ENCODE measurements at regions not wholly inside any gene's neighbourhood (a gene's known extent, or its start where the extent isn't known, plus 50 kb on each side); places are given as distances from the start of the nearest gene placed in this dataset.

DNA sequence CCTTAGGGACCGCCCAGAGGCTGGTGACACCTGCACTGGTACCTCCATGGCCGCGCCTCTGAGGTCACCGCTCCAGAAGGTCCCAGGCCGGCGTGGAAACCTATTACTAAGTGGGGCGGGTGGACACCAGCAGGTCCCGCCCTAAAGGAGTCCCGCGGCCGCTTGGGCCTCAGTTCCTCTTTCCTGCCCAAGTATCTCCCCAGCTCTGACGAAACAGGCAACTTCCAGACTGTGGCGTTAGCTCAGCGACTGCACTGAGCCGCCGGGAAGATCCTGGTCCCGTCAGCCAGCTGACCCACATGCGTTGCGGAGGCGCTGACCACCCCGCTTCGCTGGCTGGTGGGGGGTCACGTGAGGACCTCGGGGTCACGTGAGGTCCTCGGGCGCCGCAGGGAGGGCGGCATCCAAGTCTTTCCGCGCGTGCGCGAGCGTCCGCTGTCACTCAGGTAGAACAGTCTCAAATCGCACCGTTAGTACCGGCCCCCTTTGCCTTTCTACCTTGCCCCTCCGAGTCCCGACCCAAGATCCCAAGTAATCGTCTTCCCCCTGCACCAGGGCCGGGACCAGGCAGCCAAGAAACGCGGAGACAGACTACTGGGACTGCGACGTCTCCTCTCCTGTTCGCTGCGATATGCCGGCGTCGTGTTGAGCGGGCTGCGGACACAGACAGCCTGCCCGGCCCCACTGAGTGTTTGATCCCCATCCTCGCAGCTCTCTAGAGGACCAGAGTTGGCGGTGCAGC lies 53.7 kb upstream of the KDM4C start (continued):
- TF ChIP-seq, protein P1, sequence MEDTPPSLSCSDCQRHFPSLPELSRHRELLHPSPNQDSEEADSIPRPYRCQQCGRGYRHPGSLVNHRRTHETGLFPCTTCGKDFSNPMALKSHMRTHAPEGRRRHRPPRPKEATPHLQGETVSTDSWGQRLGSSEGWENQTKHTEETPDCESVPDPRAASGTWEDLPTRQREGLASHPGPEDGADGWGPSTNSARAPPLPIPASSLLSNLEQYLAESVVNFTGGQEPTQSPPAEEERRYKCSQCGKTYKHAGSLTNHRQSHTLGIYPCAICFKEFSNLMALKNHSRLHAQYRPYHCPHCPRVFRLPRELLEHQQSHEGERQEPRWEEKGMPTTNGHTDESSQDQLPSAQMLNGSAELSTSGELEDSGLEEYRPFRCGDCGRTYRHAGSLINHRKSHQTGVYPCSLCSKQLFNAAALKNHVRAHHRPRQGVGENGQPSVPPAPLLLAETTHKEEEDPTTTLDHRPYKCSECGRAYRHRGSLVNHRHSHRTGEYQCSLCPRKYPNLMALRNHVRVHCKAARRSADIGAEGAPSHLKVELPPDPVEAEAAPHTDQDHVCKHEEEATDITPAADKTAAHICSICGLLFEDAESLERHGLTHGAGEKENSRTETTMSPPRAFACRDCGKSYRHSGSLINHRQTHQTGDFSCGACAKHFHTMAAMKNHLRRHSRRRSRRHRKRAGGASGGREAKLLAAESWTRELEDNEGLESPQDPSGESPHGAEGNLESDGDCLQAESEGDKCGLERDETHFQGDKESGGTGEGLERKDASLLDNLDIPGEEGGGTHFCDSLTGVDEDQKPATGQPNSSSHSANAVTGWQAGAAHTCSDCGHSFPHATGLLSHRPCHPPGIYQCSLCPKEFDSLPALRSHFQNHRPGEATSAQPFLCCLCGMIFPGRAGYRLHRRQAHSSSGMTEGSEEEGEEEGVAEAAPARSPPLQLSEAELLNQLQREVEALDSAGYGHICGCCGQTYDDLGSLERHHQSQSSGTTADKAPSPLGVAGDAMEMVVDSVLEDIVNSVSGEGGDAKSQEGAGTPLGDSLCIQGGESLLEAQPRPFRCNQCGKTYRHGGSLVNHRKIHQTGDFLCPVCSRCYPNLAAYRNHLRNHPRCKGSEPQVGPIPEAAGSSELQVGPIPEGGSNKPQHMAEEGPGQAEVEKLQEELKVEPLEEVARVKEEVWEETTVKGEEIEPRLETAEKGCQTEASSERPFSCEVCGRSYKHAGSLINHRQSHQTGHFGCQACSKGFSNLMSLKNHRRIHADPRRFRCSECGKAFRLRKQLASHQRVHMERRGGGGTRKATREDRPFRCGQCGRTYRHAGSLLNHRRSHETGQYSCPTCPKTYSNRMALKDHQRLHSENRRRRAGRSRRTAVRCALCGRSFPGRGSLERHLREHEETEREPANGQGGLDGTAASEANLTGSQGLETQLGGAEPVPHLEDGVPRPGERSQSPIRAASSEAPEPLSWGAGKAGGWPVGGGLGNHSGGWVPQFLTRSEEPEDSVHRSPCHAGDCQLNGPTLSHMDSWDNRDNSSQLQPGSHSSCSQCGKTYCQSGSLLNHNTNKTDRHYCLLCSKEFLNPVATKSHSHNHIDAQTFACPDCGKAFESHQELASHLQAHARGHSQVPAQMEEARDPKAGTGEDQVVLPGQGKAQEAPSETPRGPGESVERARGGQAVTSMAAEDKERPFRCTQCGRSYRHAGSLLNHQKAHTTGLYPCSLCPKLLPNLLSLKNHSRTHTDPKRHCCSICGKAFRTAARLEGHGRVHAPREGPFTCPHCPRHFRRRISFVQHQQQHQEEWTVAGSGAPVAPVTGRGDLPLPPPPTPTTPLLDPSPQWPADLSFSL (CRISPR knock-in tag; IDR thresholded peaks at IDR 0.05): no peak
- TF ChIP-seq ZBTB38 (CRISPR knock-in tag; IDR thresholded peaks at IDR 0.05) (no peak; the same call in 1 of the 2 replicates), RAD51 (IDR thresholded peaks at IDR 0.05; ENCODE audit: borderline replicate concordance) (peak; percentile 96), ZNF282 (IDR thresholded peaks at IDR 0.05; ENCODE audit: partially characterized antibody) (no peak), PHF8 (CRISPR knock-in tag; IDR thresholded peaks at IDR 0.05) (peak; percentile 75), RAD21 (CRISPR knock-in tag; IDR thresholded peaks at IDR 0.05) (no peak), MEF2D (CRISPR knock-in tag; IDR thresholded peaks at IDR 0.05) (peak; percentile 75), JARID2 (CRISPR knock-in tag; IDR thresholded peaks at IDR 0.05; ENCODE audit: insufficient replicate concordance) (no peak), ATF7 (IDR thresholded peaks at IDR 0.05) (no peak), ATF7 (CRISPR knock-in tag; IDR thresholded peaks at IDR 0.05) (no peak)
- TF ChIP-seq, protein P2, sequence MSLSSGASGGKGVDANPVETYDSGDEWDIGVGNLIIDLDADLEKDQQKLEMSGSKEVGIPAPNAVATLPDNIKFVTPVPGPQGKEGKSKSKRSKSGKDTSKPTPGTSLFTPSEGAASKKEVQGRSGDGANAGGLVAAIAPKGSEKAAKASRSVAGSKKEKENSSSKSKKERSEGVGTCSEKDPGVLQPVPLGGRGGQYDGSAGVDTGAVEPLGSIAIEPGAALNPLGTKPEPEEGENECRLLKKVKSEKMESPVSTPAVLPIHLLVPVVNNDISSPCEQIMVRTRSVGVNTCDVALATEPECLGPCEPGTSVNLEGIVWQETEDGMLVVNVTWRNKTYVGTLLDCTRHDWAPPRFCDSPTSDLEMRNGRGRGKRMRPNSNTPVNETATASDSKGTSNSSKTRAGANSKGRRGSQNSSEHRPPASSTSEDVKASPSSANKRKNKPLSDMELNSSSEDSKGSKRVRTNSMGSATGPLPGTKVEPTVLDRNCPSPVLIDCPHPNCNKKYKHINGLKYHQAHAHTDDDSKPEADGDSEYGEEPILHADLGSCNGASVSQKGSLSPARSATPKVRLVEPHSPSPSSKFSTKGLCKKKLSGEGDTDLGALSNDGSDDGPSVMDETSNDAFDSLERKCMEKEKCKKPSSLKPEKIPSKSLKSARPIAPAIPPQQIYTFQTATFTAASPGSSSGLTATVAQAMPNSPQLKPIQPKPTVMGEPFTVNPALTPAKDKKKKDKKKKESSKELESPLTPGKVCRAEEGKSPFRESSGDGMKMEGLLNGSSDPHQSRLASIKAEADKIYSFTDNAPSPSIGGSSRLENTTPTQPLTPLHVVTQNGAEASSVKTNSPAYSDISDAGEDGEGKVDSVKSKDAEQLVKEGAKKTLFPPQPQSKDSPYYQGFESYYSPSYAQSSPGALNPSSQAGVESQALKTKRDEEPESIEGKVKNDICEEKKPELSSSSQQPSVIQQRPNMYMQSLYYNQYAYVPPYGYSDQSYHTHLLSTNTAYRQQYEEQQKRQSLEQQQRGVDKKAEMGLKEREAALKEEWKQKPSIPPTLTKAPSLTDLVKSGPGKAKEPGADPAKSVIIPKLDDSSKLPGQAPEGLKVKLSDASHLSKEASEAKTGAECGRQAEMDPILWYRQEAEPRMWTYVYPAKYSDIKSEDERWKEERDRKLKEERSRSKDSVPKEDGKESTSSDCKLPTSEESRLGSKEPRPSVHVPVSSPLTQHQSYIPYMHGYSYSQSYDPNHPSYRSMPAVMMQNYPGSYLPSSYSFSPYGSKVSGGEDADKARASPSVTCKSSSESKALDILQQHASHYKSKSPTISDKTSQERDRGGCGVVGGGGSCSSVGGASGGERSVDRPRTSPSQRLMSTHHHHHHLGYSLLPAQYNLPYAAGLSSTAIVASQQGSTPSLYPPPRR (CRISPR knock-in tag; IDR thresholded peaks at IDR 0.05; ENCODE audit: borderline replicate concordance): no peak
- TF ChIP-seq, protein P3, sequence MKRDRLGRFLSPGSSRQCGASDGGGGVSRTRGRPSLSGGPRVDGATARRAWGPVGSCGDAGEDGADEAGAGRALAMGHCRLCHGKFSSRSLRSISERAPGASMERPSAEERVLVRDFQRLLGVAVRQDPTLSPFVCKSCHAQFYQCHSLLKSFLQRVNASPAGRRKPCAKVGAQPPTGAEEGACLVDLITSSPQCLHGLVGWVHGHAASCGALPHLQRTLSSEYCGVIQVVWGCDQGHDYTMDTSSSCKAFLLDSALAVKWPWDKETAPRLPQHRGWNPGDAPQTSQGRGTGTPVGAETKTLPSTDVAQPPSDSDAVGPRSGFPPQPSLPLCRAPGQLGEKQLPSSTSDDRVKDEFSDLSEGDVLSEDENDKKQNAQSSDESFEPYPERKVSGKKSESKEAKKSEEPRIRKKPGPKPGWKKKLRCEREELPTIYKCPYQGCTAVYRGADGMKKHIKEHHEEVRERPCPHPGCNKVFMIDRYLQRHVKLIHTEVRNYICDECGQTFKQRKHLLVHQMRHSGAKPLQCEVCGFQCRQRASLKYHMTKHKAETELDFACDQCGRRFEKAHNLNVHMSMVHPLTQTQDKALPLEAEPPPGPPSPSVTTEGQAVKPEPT (CRISPR knock-in tag; IDR thresholded peaks at IDR 0.05; ENCODE audit: low read depth): peak; percentile 42; the same call in 1 of the 2 replicates
- TF ChIP-seq, protein P4, sequence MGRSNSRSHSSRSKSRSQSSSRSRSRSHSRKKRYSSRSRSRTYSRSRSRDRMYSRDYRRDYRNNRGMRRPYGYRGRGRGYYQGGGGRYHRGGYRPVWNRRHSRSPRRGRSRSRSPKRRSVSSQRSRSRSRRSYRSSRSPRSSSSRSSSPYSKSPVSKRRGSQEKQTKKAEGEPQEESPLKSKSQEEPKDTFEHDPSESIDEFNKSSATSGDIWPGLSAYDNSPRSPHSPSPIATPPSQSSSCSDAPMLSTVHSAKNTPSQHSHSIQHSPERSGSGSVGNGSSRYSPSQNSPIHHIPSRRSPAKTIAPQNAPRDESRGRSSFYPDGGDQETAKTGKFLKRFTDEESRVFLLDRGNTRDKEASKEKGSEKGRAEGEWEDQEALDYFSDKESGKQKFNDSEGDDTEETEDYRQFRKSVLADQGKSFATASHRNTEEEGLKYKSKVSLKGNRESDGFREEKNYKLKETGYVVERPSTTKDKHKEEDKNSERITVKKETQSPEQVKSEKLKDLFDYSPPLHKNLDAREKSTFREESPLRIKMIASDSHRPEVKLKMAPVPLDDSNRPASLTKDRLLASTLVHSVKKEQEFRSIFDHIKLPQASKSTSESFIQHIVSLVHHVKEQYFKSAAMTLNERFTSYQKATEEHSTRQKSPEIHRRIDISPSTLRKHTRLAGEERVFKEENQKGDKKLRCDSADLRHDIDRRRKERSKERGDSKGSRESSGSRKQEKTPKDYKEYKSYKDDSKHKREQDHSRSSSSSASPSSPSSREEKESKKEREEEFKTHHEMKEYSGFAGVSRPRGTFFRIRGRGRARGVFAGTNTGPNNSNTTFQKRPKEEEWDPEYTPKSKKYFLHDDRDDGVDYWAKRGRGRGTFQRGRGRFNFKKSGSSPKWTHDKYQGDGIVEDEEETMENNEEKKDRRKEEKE (IDR thresholded peaks at IDR 0.05): no peak
